ENCODE measurements at regions not wholly inside any gene's neighbourhood (a gene's known extent, or its start where the extent isn't known, plus 50 kb on each side); places are given as distances from the start of the nearest gene placed in this dataset.
"Not testable (repeated sequence)": the region's sequence is repeated elsewhere in the genome, so short reads cannot be mapped to it uniquely, and the experiment has no call there.

DNA sequence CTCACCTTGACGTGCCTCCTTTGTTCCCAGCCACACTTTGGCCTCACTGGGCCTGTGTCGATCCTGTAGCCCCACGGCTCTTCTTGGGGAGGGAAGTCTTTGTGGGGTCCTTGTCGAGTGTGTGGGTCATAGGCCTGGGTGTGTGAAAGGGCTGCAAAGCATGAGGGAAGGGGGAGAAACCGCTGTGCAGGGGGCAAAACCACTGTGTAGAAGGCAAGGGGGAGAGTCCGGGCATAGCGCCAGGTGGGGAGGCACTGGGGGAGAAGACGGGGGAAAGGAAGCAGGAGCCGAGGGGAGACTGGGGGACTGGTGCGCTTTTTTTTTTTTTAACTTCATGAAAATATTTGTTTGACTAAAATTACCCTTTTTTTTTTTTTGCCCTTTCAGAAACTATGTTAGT, 65.1 kb upstream of the RASD2 start:
- peaks cover 4% of the 10 kb centered on the region for H3K9me3 Mint-ChIP-seq

DNA sequence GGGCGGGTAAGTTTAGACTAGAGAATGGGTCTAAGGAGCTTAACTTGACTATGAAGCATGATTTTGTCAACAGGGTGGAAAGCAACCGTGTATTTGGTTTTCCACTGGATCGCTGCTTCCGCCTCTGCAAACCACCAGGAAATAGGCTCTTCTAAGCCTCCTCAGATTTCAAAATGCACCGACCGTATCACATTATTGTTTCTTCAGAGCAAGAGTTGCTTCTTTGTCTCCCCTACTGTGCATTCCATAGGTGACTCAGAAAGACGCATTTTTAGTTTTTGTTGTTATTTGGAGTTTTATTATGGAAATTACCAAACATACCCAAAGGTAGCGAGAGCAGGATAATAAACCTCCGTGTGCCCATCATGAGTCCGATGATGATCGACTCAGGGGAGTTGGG, 64.3 kb upstream of the RASD2 start:
- Mint-ChIP-seq H3K36me3 (peaks cover 8% of the 10 kb centered on the region), H3K27ac (no peak overlapping the region), H3K4me1 (peaks cover 9% of the 10 kb centered on the region), H3K4me3 (no peak overlapping the region), H3K9me3 (peaks cover 2% of the 10 kb centered on the region), H3K27me3 (peaks cover 13% of the 10 kb centered on the region)
- DNase-seq = no peak
- POLR2A ChIA-PET = no interaction called here
- ATAC-seq (ENCODE audit: low read depth) = no peak

More for the DNA sequence above, 65.1 kb upstream of the RASD2 start:
- Mint-ChIP-seq H3K27me3 (peaks cover 13% of the 10 kb centered on the region), H3K36me3 (peaks cover 16% of the 10 kb centered on the region), H3K4me3 (no peak overlapping the region), H3K4me1 (peaks cover 3% of the 10 kb centered on the region), H3K27ac (no peak overlapping the region)
- DNase-seq = no peak
- POLR2A ChIA-PET = no interaction called here
- no peak for ATAC-seq (ENCODE audit: low read depth)

DNA sequence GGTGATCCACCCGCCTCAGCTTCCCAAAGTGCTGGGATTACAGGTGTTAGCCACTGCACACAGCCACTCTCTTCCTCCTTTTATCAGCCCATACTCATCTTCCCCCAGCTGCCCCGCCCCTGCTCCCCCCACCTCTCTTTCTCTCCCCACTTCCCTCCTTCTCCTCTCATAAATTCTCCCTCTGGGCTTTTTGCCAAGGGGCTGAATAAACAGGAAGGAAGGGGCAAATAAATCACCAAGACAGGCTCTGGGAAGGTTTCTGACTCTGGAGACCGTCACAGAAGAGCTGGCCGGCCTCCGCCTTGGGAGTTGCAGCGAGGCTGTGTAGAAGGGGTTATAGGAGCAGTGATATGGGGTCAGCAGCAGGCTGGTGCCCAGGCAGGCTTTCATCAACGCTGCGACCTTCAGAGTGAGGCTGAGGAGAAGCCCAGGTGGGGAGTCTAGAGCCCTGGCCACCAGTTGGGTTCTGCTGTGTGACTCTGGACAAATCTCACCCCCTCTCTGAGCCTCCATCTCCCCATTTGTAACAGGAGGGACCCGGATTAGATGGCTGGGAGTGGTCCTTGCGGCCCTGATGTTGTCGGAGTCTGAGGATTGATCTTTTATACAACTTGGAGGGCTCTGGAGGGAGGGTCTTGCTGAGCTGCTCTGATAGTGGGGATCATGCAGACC, 62.6 kb upstream of the RASD2 start:
- H3K36me3 Mint-ChIP-seq = peaks cover 1% of the 10 kb centered on the region
- peaks cover 10% of the 10 kb centered on the region for H3K4me1 Mint-ChIP-seq
- H3K9me3 Mint-ChIP-seq = no peaks in the 10 kb centered on the region
- H3K27me3 Mint-ChIP-seq = peaks cover 13% of the 10 kb centered on the region
- no peak overlapping the region for H3K27ac Mint-ChIP-seq
- POLR2A ChIA-PET = no interaction called here
- DNase-seq = no peak
- ATAC-seq (ENCODE audit: low read depth) = no peak
- H3K4me3 Mint-ChIP-seq = no peak overlapping the region

DNA sequence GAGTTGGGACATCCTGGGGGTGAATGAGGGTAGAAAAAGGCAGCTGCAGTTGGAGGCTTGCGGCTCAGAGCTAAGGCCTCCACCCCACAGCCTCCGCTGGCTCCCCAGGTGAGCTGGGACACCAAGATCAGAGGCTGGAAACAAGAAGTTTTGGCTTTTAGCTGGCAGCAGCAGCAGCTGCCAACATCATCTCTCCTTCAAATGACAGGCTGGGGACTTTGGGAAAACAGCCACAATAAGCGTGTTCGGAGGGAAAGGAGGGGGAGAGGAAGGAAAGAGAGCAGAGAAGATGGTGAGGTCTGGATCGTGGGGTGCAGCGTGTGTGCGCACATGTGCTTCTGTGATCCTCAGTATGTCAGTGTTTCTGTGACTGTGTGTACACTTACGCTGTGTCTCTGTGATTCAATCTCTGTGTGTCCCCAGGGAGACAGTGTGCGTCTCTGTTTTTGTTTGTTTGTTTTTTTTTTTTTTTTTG, 62.0 kb upstream of the RASD2 start:
- Mint-ChIP-seq H3K4me1 (peaks cover 10% of the 10 kb centered on the region), H3K27me3 (peaks cover 13% of the 10 kb centered on the region), H3K9me3 (no peaks in the 10 kb centered on the region), H3K36me3 (no peaks in the 10 kb centered on the region), H3K4me3 (no peak overlapping the region), H3K27ac (no peak overlapping the region)
- ATAC-seq (ENCODE audit: low read depth) (no peak), DNase-seq (no peak)
- POLR2A ChIA-PET = interaction anchor here (0.7 kb wide), 1 partner anchor 19 kb away, joined by 3 read pairs; no protein-coding TSS in a partner anchor

DNA sequence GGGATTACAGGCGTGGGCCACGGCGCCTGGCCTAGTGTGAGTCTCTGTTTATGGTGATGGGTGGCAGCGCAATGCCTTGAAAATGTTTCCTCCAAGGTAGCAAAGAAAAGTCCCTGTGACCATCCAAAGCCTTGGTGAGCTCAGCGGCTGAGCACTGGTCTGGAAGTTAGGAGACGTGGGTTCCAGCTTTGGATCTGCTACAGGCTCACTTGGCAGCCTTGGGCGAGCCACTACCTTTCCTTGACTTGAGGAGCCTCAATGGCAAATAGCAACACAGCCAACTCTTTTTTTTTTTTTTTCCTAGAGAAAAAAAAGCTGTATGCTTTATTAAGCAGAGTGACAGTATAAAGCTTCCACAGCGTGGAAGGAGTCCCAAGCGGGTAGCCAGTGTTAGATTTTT, 61.3 kb upstream of the RASD2 start:
- Mint-ChIP-seq H3K27ac (no peak overlapping the region), H3K4me1 (peaks cover 10% of the 10 kb centered on the region), H3K36me3 (no peaks in the 10 kb centered on the region), H3K27me3 (peaks cover 13% of the 10 kb centered on the region), H3K9me3 (no peaks in the 10 kb centered on the region), H3K4me3 (no peak overlapping the region)
- POLR2A ChIA-PET = interaction anchor here (0.6 to 0.7 kb wide), 2 partner anchors 20 to 50 kb away, joined by 3 to 13 read pairs; no protein-coding TSS in a partner anchor
- no peak for ATAC-seq (ENCODE audit: low read depth)
- no peak for DNase-seq

DNA sequence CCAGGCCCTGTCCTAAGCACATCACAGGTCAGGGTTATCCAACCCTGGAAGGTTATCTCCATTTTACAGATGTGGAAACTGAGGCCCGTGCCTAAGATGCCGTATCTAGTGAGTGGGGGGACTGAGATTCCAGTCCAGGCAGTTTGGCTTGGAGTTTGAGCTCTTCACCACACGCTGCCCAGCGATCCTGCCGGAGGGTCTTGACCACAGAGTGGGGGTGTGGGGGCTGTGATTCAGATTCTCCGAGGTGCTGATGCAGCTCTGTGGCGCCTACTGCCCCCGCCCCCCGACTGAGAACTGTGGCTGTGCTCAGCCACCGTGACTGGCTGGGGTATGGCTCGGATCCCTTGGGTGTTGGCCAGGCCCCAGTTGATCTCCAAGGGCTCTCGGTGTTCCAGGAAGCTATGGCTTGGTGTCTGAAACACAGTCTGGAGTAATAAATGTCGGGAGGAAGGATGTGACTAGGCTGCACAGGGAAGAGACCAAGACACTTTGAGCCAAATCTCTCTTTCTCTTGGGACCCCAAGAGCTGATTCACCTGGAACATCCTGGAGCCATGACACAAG, 60.6 kb upstream of the RASD2 start:
- DNase-seq (no peak), ATAC-seq (ENCODE audit: low read depth) (no peak)
- H3K36me3 Mint-ChIP-seq = no peaks in the 10 kb centered on the region
- H3K27ac Mint-ChIP-seq = no peak overlapping the region
- no peaks in the 10 kb centered on the region for H3K9me3 Mint-ChIP-seq
- peaks cover 10% of the 10 kb centered on the region for H3K4me1 Mint-ChIP-seq
- POLR2A ChIA-PET = interaction anchor here (0.6 kb wide), 1 partner anchor 51 kb away, joined by 13 read pairs; no protein-coding TSS in a partner anchor
- peaks cover 13% of the 10 kb centered on the region for H3K27me3 Mint-ChIP-seq
- H3K4me3 Mint-ChIP-seq = no peak overlapping the region

DNA sequence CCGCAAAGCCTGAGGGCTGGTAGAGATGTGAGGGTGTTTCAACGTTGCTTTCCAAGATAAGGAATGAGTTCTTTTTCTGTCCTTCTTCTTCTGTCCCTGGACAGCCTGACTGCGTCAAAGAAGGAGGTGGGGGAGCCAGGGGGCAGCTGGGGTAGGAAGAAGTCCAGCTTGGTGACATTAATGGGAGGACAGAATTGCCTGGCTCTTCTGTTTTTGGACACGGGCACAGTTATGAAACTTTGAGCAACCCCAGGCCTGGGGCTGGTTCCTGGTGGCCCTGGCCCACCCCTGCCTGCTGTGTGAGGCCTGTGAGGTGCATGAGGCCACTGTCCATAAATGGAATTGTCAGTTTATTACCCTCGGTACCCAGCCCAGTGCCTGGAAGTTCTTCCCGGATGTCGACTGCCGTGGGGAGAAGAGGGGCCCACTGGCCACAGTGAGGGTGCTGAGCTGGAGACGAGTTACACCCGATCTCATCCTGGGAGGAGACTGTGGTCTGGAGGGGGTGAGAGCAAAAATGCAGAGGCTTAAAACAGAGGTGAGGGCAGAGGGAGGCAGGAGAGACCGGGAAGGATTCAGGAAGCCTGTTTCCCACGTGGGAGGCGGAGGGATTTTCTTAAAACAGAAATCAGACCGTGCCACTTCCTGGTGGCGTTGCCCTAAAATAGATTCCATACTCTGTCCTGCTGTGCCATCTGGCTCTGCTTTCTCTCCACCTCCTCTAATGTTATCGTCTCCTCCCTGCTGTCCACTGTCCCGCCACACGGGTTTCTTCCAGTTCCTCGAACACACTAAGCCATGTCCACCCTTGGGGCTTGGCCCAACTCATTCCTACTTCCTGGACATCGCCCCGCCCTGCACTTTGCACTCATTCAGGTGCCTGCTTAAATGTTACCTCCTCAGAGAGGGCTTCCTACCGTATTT, 59.7 kb upstream of the RASD2 start:
- no peaks in the 10 kb centered on the region for H3K9me3 Mint-ChIP-seq
- peaks cover 10% of the 10 kb centered on the region for H3K4me1 Mint-ChIP-seq
- no peaks in the 10 kb centered on the region for H3K36me3 Mint-ChIP-seq
- POLR2A ChIA-PET = no interaction called here
- no peak for DNase-seq
- H3K27ac Mint-ChIP-seq = no peak overlapping the region
- no peak overlapping the region for H3K4me3 Mint-ChIP-seq
- H3K27me3 Mint-ChIP-seq = peaks cover 13% of the 10 kb centered on the region
- ATAC-seq (ENCODE audit: low read depth) = no peak

DNA sequence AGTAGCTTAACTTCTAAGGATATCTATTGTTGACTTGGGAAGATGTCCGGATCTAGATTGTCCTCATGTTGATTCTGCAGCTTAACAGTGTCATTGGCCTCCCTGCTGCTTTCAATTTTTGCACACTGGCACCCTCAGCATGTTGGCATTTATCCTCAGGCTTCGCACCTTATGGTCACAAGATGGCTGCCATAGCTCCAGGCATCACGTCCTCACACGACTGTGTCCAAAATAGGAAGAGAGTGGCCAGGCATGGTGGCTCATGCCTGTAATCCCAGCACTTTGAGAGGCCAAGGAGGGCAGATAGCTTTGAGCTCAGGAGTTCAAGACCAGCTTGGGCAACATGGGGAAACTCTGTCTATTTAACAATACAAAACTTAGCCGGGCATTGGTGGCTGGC, 58.3 kb upstream of the RASD2 start:
- POLR2A ChIA-PET = no interaction called here
- Mint-ChIP-seq H3K27me3 (peaks cover 11% of the 10 kb centered on the region), H3K4me3 (no peak overlapping the region), H3K4me1 (peaks cover 10% of the 10 kb centered on the region), H3K36me3 (no peaks in the 10 kb centered on the region), H3K27ac (no peak overlapping the region), H3K9me3 (no peaks in the 10 kb centered on the region)
- DNase-seq = no peak
- no peak for ATAC-seq (ENCODE audit: low read depth)

DNA sequence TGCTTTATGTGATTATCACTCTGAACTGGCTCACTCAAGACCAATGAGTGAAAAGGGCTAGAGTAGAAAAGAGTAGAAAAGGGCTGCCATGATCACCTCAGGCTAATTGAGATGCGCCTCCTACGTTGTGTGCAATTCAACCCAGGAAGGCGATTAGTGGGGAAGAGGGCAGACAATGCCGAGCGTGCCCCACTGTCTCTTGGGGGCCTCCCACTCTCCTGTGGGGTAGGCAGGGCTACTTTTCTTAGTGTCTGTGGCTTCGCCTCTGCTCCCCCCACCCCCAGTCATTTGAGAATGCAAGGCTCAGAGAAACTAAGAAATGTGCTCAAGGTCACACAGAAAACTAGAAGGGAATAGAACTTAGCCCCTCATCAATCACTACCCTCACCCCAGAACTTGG, 57.7 kb upstream of the RASD2 start:
- no peak overlapping the region for H3K4me3 Mint-ChIP-seq
- H3K36me3 Mint-ChIP-seq = no peaks in the 10 kb centered on the region
- H3K27me3 Mint-ChIP-seq = peaks cover 11% of the 10 kb centered on the region
- no peak overlapping the region for H3K27ac Mint-ChIP-seq
- POLR2A ChIA-PET = no interaction called here
- peaks cover 9% of the 10 kb centered on the region for H3K4me1 Mint-ChIP-seq
- ATAC-seq (ENCODE audit: low read depth) (no peak), DNase-seq (no peak)
- no peaks in the 10 kb centered on the region for H3K9me3 Mint-ChIP-seq

DNA sequence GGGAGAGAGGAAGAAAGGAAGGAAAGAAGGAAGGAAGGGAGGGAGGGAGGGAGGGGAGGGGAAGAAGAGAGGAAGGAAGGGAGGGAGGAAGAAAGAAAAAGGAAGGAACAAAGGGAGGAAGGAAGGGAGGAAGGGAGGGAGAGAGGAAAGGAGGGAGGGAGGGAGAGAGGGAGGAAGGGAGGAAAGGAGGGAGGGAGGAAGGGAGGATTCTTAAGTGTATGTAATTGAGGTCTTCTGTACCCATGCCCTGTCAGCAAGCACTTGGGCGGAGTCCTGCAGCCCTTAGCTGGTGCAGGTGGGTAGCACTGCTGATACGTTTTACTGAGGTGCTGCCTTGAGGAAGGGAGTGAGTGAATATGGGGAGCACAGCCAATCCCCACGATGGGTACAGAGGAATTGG, 56.9 kb upstream of the RASD2 start:
- no peak overlapping the region for H3K27ac Mint-ChIP-seq
- no peaks in the 10 kb centered on the region for H3K36me3 Mint-ChIP-seq
- H3K4me3 Mint-ChIP-seq = no peak overlapping the region
- no peaks in the 10 kb centered on the region for H3K9me3 Mint-ChIP-seq
- POLR2A ChIA-PET = no interaction called here
- DNase-seq (no peak), ATAC-seq (ENCODE audit: low read depth) (no peak)
- peaks cover 9% of the 10 kb centered on the region for H3K4me1 Mint-ChIP-seq
- H3K27me3 Mint-ChIP-seq = peaks cover 8% of the 10 kb centered on the region

DNA sequence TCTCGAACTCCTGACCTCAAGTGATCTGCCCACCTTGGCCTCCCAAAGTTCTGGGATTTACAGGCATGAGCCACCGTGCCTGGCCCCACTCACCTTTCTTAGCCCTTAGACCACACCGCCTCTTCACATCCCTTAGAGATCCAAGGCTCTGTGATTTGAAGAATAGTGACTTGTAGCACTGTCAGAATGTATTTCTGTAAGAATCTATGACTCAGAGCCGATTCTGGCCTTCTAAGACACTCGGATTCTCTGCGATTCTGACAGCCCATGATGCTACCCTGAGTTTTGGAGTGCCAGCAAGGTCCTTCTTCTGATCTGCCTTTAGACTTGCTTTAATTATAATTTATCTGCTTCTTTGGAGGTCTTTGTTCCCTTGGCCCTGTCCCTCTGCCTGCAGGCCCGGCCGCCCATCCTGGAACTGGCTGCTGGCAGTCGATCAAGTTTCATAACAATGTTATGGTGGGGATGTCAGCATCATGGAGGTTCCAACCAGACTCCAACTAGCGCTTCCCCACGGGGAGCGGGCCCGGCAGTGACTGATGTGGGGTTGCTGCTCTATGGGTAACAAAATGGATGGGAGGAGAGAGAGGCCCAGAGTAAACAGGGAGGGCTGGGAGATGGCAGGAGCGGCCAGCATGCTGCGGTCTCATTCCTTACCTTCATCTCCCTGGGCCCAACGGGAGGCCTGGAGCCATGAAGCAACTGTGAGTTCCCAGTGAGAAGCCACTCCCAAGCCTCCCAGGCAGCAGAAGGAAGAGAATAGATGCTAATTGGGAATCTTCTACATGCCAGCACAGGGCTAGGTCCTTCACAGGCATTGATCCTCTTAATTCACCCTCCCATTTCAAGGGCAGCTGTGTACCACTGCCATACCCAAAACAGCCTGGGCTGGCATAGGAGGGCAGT, 55.7 kb upstream of the RASD2 start:
- H3K27me3 Mint-ChIP-seq = no peaks in the 10 kb centered on the region
- H3K36me3 Mint-ChIP-seq = no peaks in the 10 kb centered on the region
- no peaks in the 10 kb centered on the region for H3K9me3 Mint-ChIP-seq
- no peak for ATAC-seq (ENCODE audit: low read depth)
- no peak overlapping the region for H3K4me3 Mint-ChIP-seq
- peaks cover 9% of the 10 kb centered on the region for H3K4me1 Mint-ChIP-seq
- POLR2A ChIA-PET = no interaction called here
- DNase-seq = no peak
- no peak overlapping the region for H3K27ac Mint-ChIP-seq

DNA sequence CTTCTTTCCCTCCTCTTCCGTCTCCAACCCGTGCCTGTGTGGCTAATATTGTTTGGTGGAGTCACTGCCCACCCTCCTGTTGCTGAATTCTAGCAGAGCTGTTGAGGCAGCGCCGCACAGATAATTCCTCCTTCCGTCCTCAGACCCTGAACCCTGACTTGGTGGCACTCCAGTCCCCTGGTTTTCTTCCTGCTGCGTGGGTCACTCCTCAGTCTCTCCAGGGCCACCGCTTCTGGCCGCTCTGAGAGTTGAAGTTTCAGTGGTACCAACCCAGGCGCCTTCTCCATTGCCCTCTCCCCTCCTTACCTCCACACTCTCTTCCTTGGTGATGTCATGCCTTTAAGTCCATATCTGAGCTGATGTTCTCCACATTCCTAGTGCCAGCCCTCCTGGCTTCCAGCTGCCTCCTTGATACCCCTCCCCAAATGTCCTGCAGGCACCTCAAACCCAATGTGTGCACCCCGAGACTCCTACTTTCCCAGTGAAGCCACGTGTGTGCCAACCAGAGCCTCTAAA, 54.5 kb upstream of the RASD2 start:
- no peak overlapping the region for H3K27ac Mint-ChIP-seq
- no peak for DNase-seq
- no peak overlapping the region for H3K4me3 Mint-ChIP-seq
- POLR2A ChIA-PET = no interaction called here
- no peaks in the 10 kb centered on the region for H3K36me3 Mint-ChIP-seq
- H3K27me3 Mint-ChIP-seq = peaks cover 3% of the 10 kb centered on the region
- peaks cover 3% of the 10 kb centered on the region for H3K4me1 Mint-ChIP-seq
- H3K9me3 Mint-ChIP-seq = no peaks in the 10 kb centered on the region
- ATAC-seq (ENCODE audit: low read depth) = no peak

DNA sequence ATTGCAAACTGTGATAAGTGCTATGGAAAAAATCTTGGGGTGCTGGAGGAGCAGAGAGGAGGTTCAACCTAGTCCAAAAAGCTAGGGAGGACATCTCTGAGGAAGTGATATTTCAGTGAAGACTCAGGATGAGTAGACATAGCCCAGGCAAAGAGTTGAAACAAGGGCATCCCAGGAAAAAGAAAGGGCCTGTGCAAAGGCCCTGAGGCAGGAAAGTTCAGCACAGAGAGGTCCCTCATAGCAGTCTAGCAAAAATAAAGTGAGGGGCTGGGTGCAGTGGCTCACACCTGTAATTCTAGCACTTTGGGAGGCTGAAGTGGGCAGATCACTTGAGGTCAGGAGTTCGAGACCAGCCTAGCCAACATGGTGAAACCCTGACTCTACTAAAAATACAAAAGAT, 53.0 kb upstream of the RASD2 start:
- H3K4me3 Mint-ChIP-seq, H3K27me3 Mint-ChIP-seq, POLR2A ChIA-PET: not testable (repeated sequence)

More for the DNA sequence above, 53.0 kb upstream of the RASD2 start:
- not testable (repeated sequence) for H3K27ac Mint-ChIP-seq; DNase-seq; ATAC-seq (ENCODE audit: low read depth); H3K36me3 Mint-ChIP-seq; H3K9me3 Mint-ChIP-seq; H3K4me1 Mint-ChIP-seq
